Keratinocyte (primary cell): ENCODE measurements at regions not wholly inside any gene's neighbourhood (a gene's known extent, or its start where the extent isn't known, plus 50 kb on each side); places are given as distances from the start of the nearest gene placed in this dataset.
A peak's percentile ranks its signal among the peaks of the same experiment; 100 is the strongest.

ENCODE experiments used
- DNase-seq: peaks from one replicate; pipeline ENCODE4 v3.0.0-alpha.2; 2011; ENCODE audit warnings: low read depth, missing footprints, low spot score
- FAIRE-seq: peaks from 2 replicates; lab custom pipeline; 2011; peaks lifted over from hg19 to GRCh38; lab: Jason Lieb, UNC
- H2AFZ ChIP-seq: 2 replicates; pipeline ENCODE4 v1.6.0; 2012; ENCODE audit warnings: low read length, control low read depth, inconsistent platforms; ENCODE audit not compliant: control insufficient read depth
- H3K27ac ChIP-seq: 2 replicates; pipeline ENCODE4 v1.5.1; 2011; ENCODE audit warnings: low read length; ENCODE audit not compliant: control insufficient read depth, insufficient read depth
- H3K27me3 ChIP-seq: 3 replicates; pipeline ENCODE4 v1.6.0; 2011; ENCODE audit warnings: low read length; ENCODE audit not compliant: control insufficient read depth, insufficient read depth; ENCODE audit errors: extremely low read depth
- H3K36me3 ChIP-seq, 2 experiments: 2 replicates in 1 of 2; 3 replicates in 1 of 2; pipeline ENCODE4 v1.5.1; 2011; ENCODE audit warnings: low read length in 2 of 2, mild to moderate bottlenecking in 1 of 2; ENCODE audit not compliant: control insufficient read depth in 2 of 2, insufficient read depth in 2 of 2; ENCODE audit errors: extremely low read depth in 1 of 2
- H3K4me1 ChIP-seq: 3 replicates; pipeline ENCODE4 v1.5.1; 2011; ENCODE audit warnings: low read length; ENCODE audit not compliant: control insufficient read depth, insufficient read depth; ENCODE audit errors: extremely low read depth
- H3K4me2 ChIP-seq: 3 replicates; pipeline ENCODE4 v1.6.0; 2011; ENCODE audit warnings: low read depth, low read length; ENCODE audit not compliant: control insufficient read depth, insufficient read depth; ENCODE audit errors: extremely low read depth
- H3K4me3 ChIP-seq, 3 experiments: fragments of 200-600 bp in 1 of 3; sonication (generic) in 1 of 3; 2 replicates in 2 of 3; 3 replicates in 1 of 3; pipeline ENCODE4 v1.5.1; 2011 to 2016; ENCODE audit warnings: low read length in 3 of 3, mild to moderate bottlenecking in 3 of 3, control low read depth in 2 of 3, inconsistent platforms in 1 of 3, low read depth in 1 of 3, mixed read lengths in 1 of 3, mixed run types in 1 of 3, moderate library complexity in 1 of 3; ENCODE audit not compliant: control insufficient read depth in 2 of 3, insufficient read depth in 2 of 3; ENCODE audit errors: extremely low read depth in 1 of 3
- H3K79me2 ChIP-seq: 2 replicates; pipeline ENCODE4 v1.6.0; 2012; ENCODE audit warnings: low read length; ENCODE audit not compliant: control insufficient read depth, insufficient read depth
- H3K9ac ChIP-seq: 3 replicates; pipeline ENCODE4 v1.6.0; 2011; ENCODE audit warnings: low read length; ENCODE audit not compliant: control insufficient read depth, insufficient read depth; ENCODE audit errors: extremely low read depth
- H3K9me1 ChIP-seq: 3 replicates; pipeline ENCODE4 v1.6.0; 2011; ENCODE audit warnings: low read length; ENCODE audit not compliant: control insufficient read depth, insufficient read depth; ENCODE audit errors: extremely low read depth
- H3K9me3 ChIP-seq: 2 replicates; pipeline ENCODE4 v1.5.1; 2012; ENCODE audit warnings: low read depth, low read length; ENCODE audit not compliant: control insufficient read depth
- H4K20me1 ChIP-seq: 3 replicates; pipeline ENCODE4 v1.6.0; 2011; ENCODE audit warnings: low read length; ENCODE audit not compliant: control insufficient read depth, insufficient read depth; ENCODE audit errors: extremely low read depth
- CTCF ChIP-seq, 3 experiments: IDR thresholded peaks in 1 of 3; conservative IDR thresholded peaks in 1 of 3; optimal IDR thresholded peaks in 1 of 3; 2 replicates in 2 of 3; 3 replicates in 1 of 3; pipeline versions ENCODE3 to v1.5.1; 2011; ENCODE audit warnings: low read length in 3 of 3, mild to moderate bottlenecking in 3 of 3, moderate library complexity in 2 of 3, control low read depth in 1 of 3, inconsistent platforms in 1 of 3; ENCODE audit not compliant: insufficient read depth in 2 of 3; ENCODE audit errors: extremely low read depth in 1 of 3
- EZH2 ChIP-seq: IDR thresholded peaks from one replicate; pipeline ENCODE4 v1.6.1; 2012; ENCODE audit warnings: inconsistent platforms, mild to moderate bottlenecking, low read length, moderate library complexity
- dilution Hi-C: fragments of 300-500 bp; cut with MboI; formaldehyde crosslinking; loops from one replicate; pipeline ENCODE4 v1.7.0; 2020; ENCODE audit warnings: low sequenced_read_pairs; ENCODE audit not compliant: extremely low pct_ligation_motif_present

GRCh38 chr7:84529480-84530205, 335.1 kb upstream of the SEMA3A start:
- DNase-seq (peak; percentile 17), FAIRE-seq (peak; percentile 67)
- no peaks in the 10 kb centered on the region for H3K27me3 ChIP-seq
- H3K4me1 ChIP-seq: peaks cover 16% of the 10 kb centered on the region
- no peaks in the 10 kb centered on the region for H3K36me3 ChIP-seq
- H2AFZ ChIP-seq: no peak overlapping the region
- no peaks in the 10 kb centered on the region for H3K9me3 ChIP-seq
- dilution Hi-C loops: no loop called here
- H3K9ac ChIP-seq: no peak overlapping the region
- no peaks in the 10 kb centered on the region for H4K20me1 ChIP-seq
- peak overlapping the region; percentile 69 for H3K4me2 ChIP-seq
- no peaks in the 10 kb centered on the region for H3K79me2 ChIP-seq
- H3K4me3 ChIP-seq: no peak overlapping the region
- peak overlapping the region; percentile 66 for H3K27ac ChIP-seq
- H3K9me1 ChIP-seq: no peaks in the 10 kb centered on the region
- TF ChIP-seq EZH2: no peak
- no peak for TF ChIP-seq CTCF (optimal IDR thresholded peaks at IDR 0.05 in 1 of 3, IDR thresholded peaks at IDR 0.05 in 1 of 3, conservative IDR thresholded peaks at IDR 0.05 in 1 of 3; ENCODE audit: extremely low read depth in 1 of 3, insufficient read depth in 2 of 3, low read length in 3 of 3)

GRCh38 chr7:84528756-84529479, 334.3 kb upstream of the SEMA3A start:
- Histone ChIP-seq H3K9me3 (no peaks in the 10 kb centered on the region), H3K27ac (no peak overlapping the region), H3K4me3 (no peak overlapping the region), H3K4me1 (peaks cover 16% of the 10 kb centered on the region), H3K27me3 (no peaks in the 10 kb centered on the region), H2AFZ (no peak overlapping the region), H3K9me1 (no peaks in the 10 kb centered on the region), H3K36me3 (no peaks in the 10 kb centered on the region), H3K4me2 (no peak overlapping the region), H4K20me1 (no peaks in the 10 kb centered on the region), H3K79me2 (no peaks in the 10 kb centered on the region), H3K9ac (no peak overlapping the region)
- dilution Hi-C loops: no loop called here
- no peak for TF ChIP-seq CTCF (optimal IDR thresholded peaks at IDR 0.05 in 1 of 3, IDR thresholded peaks at IDR 0.05 in 1 of 3, conservative IDR thresholded peaks at IDR 0.05 in 1 of 3; ENCODE audit: extremely low read depth in 1 of 3, insufficient read depth in 2 of 3, low read length in 3 of 3)
- no peak for TF ChIP-seq EZH2
- no peak for DNase-seq
- no peak for FAIRE-seq
